HG03521 (cell line): ENCODE measurements at regions not wholly inside any gene's neighbourhood (a gene's known extent, or its start where the extent isn't known, plus 50 kb on each side); places are given as distances from the start of the nearest gene placed in this dataset.
"Not testable (repeated sequence)": the region's sequence is repeated elsewhere in the genome, so short reads cannot be mapped to it uniquely, and the experiment has no call there.

Experiments used
- ATAC-seq: cut with Tn5 transposase; IDR thresholded peaks from one replicate; pipeline ENCODE4 v1.9.1; 2021; ENCODE audit warnings: mild to moderate bottlenecking, moderate library complexity; ENCODE audit not compliant: unreplicated experiment

GRCh38 chr16:17989255-17989654 lies 347.3 kb downstream of the NPIPA8 start:
- no peak for ATAC-seq

GRCh38 chr16:17988839-17989238 lies 347.7 kb downstream of the NPIPA8 start:
- ATAC-seq, result no peak

- ATAC-seq, result no peak
Measured at GRCh38 chr16:17986991-17987390, 349.5 kb downstream of the NPIPA8 start.

GRCh38 chr16:17984810-17985209 lies 351.7 kb downstream of the NPIPA8 start:
- no peak for ATAC-seq

- ATAC-seq, result no peak
Measured at GRCh38 chr16:17983847-17984639, 352.5 kb downstream of the NPIPA8 start.

GRCh38 chr16:17983114-17983513 lies 353.4 kb downstream of the NPIPA8 start:
- ATAC-seq, result no peak

GRCh38 chr16:17977260-17977659 lies 359.3 kb downstream of the NPIPA8 start:
- ATAC-seq, result no peak

- no peak for ATAC-seq
Measured at GRCh38 chr16:17972460-17972943, 364.0 kb downstream of the NPIPA8 start.

GRCh38 chr16:17970816-17971331 lies 365.7 kb downstream of the NPIPA8 start:
- no peak for ATAC-seq

GRCh38 chr16:17970157-17970765 lies 366.3 kb downstream of the NPIPA8 start:
- ATAC-seq, result no peak

GRCh38 chr16:17965133-17965900 lies 371.2 kb downstream of the NPIPA8 start:
- ATAC-seq, result no peak

- ATAC-seq, result no peak
Measured at GRCh38 chr16:17964196-17964595, 372.3 kb downstream of the NPIPA8 start.

GRCh38 chr16:17963185-17963836 lies 373.2 kb downstream of the NPIPA8 start:
- no peak for ATAC-seq

GRCh38 chr16:17962726-17963125 lies 373.8 kb downstream of the NPIPA8 start:
- no peak for ATAC-seq

- not testable (repeated sequence) for ATAC-seq
Measured at GRCh38 chr16:17961822-17962221, 374.7 kb downstream of the NPIPA8 start.

GRCh38 chr16:17951378-17951777 lies 385.2 kb downstream of the NPIPA8 start:
- ATAC-seq, result no peak

GRCh38 chr16:17949982-17950250 lies 386.6 kb downstream of the NPIPA8 start:
- ATAC-seq, result no peak

- ATAC-seq, result no peak
Measured at GRCh38 chr16:17949141-17949981, 387.2 kb downstream of the NPIPA8 start.

- no peak for ATAC-seq
Measured at GRCh38 chr16:17947637-17948036, 388.9 kb downstream of the NPIPA8 start.

GRCh38 chr16:17947165-17947564 lies 389.4 kb downstream of the NPIPA8 start:
- no peak for ATAC-seq
